Spleen (tissue), 11 donors: ENCODE measurements at regions not wholly inside any gene's neighbourhood (a gene's known extent, or its start where the extent isn't known, plus 50 kb on each side); places are given as distances from the start of the nearest gene placed in this dataset.

Experiments
- DNase-seq: peaks from one replicate; pipeline ENCODE4 v3.0.0-alpha.2; 2020
- H3K27ac ChIP-seq, 8 donors: fragments of 200-600 bp; sonication (generic) in 7 of 8; 1 replicate in 4 of 8; 2 replicates in 4 of 8; pipeline versions ENCODE4 v1.5.0 to v1.8.0; 2016 to 2021; ENCODE audit warnings: inconsistent platforms in 4 of 8, mild to moderate bottlenecking in 4 of 8, moderate library complexity in 1 of 8
- H3K27me3 ChIP-seq, 7 donors: fragments of 200-600 bp; sonication (generic) in 6 of 7; replicated peaks in 1 of 7; 1 replicate in 4 of 7; 2 replicates in 3 of 7; pipeline versions ENCODE4 v1.5.0 to v1.8.0; 2016 to 2021; ENCODE audit warnings: inconsistent platforms in 3 of 7, mild to moderate bottlenecking in 1 of 7
- H3K36me3 ChIP-seq, 6 donors: fragments of 200-600 bp; sonication (generic) in 5 of 6; 1 replicate in 4 of 6; 2 replicates in 2 of 6; pipeline versions ENCODE4 v1.5.0 to v1.8.0; 2016 to 2021; ENCODE audit warnings: inconsistent platforms in 2 of 6
- H3K4me1 ChIP-seq, 6 donors: fragments of 200-600 bp; sonication (generic) in 5 of 6; 1 replicate in 3 of 6; 2 replicates in 3 of 6; pipeline versions ENCODE4 v1.5.0 to v1.8.0; 2016 to 2021; ENCODE audit warnings: inconsistent platforms in 3 of 6
- H3K4me3 ChIP-seq, 8 donors: fragments of 200-600 bp; sonication (generic) in 7 of 8; 1 replicate in 4 of 8; 2 replicates in 4 of 8; pipeline versions ENCODE4 v1.5.0 to v1.8.0; 2016 to 2021; ENCODE audit warnings: inconsistent platforms in 4 of 8, mild to moderate bottlenecking in 4 of 8, moderate library complexity in 2 of 8
- H3K9me3 ChIP-seq, 8 donors: fragments of 200-600 bp; sonication (generic) in 7 of 8; 1 replicate in 4 of 8; 2 replicates in 4 of 8; pipeline versions ENCODE4 v1.5.0 to v1.8.0; 2016 to 2021; ENCODE audit warnings: inconsistent platforms in 4 of 8
- CTCF ChIP-seq, 11 experiments: fragments of 200-600 bp in 7 of 11; fragments of 450-650 bp in 4 of 11; sonication (generic) in 4 of 11; IDR thresholded peaks in 8 of 11; conservative IDR thresholded peaks in 3 of 11; 1 replicate in 7 of 11; 2 replicates in 4 of 11; pipeline versions ENCODE4 v1.4.0 to v1.8.0; 2016 to 2021; ENCODE audit warnings: antibody characterized with exemption in 11 of 11, inconsistent platforms in 4 of 11, mild to moderate bottlenecking in 1 of 11
- POLR2A ChIP-seq, 3 donors: fragments of 450-650 bp; IDR thresholded peaks; one replicate each; pipeline ENCODE4 v1.5.1; 2017; ENCODE audit warnings: antibody characterized with exemption in 3 of 3, mild to moderate bottlenecking in 1 of 3
- POLR2AphosphoS5 ChIP-seq, 3 donors: sonication (generic); formaldehyde crosslinking; IDR thresholded peaks; one replicate each; pipeline ENCODE4 v1.5.1; 2017; ENCODE audit warnings: antibody characterized with exemption in 3 of 3
- WGBS, 5 donors: extraction: QIAGEN DNeasy Blood & Tissue Kit in 3 of 5; methylation state at CpG; one replicate each; pipeline versions ENCODE4 v1.1.5 to v1.1.7; 2013 to 2018; 5-methylcytosine and 5-hydroxymethylcytosine counted together
- intact Hi-C: fragments of 100-400 bp; cut with DNase I; formaldehyde crosslinking; loops from one replicate; pipeline ENCODE4 v1.15.0; 2023; ENCODE audit warnings: low total_unique reads
- donor health status: healthy with polysubstance abuse.
- donor health status: DM: no; HTN: no; CAD: no; lungs with moderate emphysema.
- donor health status: DM: no; HTN: no; CAD: no.
- donor health status: Bipolar disorder and iron deficiency.
- donor health status: healthy.
- donor health status: DM: no; HTN: no; CAD: no.
- donor health status: DM: yes; HTN: yes; CAD: no.

- DNase-seq, result no peak
- Histone ChIP-seq H3K36me3 (no peaks in the 10 kb centered on the region), H3K4me3 (no peak overlapping the region), H3K27me3 (no peaks in the 10 kb centered on the region), H3K9me3 (peaks cover 0 to 15% (median 6%) of the 10 kb centered on the region in 8 donors), H3K4me1 (no peaks in the 10 kb centered on the region), H3K27ac (no peak overlapping the region)
- no peak for TF ChIP-seq POLR2AphosphoS5 (IDR thresholded peaks at IDR 0.05)
- no peak for TF ChIP-seq POLR2A (IDR thresholded peaks at IDR 0.05)
- no peak for TF ChIP-seq CTCF (IDR thresholded peaks at IDR 0.05 in 8 of 11, conservative IDR thresholded peaks at IDR 0.05 in 3 of 11)
- 54 to 80% (median 73%) methylated on average over 1 of the region's 1 CpG for WGBS, 5 donors
- intact Hi-C loops, result loop anchor here (5.0 kb wide), 1 partner anchor 792 kb away; no protein-coding TSS in a partner anchor
Measured at GRCh38 chr14:80055226-80055625, 156.1 kb downstream of the DIO2 start.

DNA sequence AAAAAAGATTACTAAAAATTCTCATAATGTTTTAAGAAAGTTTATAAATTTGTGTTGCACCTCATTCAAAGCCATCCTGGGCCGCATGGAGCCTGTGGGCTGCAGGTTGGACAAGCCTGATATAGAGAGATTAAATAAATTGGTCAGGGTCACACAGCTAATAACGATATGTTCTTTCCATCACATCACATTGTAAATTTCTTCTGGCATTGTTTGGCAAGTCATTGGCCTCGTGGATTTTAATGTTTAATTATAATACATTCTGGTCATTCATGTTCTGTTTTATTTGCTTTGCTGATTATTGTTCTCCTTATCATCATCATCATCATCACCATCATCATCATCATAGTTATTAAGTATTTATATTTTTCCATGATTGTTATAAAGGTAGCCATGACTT lies 157.3 kb downstream of the DIO2 start:
- no peak for DNase-seq
- Histone ChIP-seq H3K4me1 (no peaks in the 10 kb centered on the region), H3K9me3 (peaks cover 0 to 15% (median 6%) of the 10 kb centered on the region in 8 donors), H3K36me3 (no peaks in the 10 kb centered on the region), H3K4me3 (no peak overlapping the region), H3K27ac (no peak overlapping the region), H3K27me3 (no peaks in the 10 kb centered on the region)
- intact Hi-C loops, result no loop called here
- 75 to 85% (median 83%) methylated on average over 3 of the region's 3 CpGs for WGBS, 5 donors
- TF ChIP-seq POLR2AphosphoS5 (IDR thresholded peaks at IDR 0.05) (no peak), POLR2A (IDR thresholded peaks at IDR 0.05) (no peak), CTCF (IDR thresholded peaks at IDR 0.05 in 8 of 11, conservative IDR thresholded peaks at IDR 0.05 in 3 of 11) (no peak)

GRCh38 chr14:80049055-80049454 lies 162.2 kb downstream of the DIO2 start:
- Histone ChIP-seq H3K36me3 (no peaks in the 10 kb centered on the region), H3K9me3 (peaks cover 0 to 17% (median 10%) of the 10 kb centered on the region in 8 donors), H3K4me1 (no peaks in the 10 kb centered on the region), H3K4me3 (no peak overlapping the region), H3K27me3 (no peaks in the 10 kb centered on the region), H3K27ac (no peak overlapping the region)
- no peak for DNase-seq
- intact Hi-C loops, result no loop called here
- 73 to 90% (median 86%) methylated on average over 2 of the region's 2 CpGs for WGBS, 5 donors
- TF ChIP-seq POLR2AphosphoS5 (IDR thresholded peaks at IDR 0.05) (no peak), CTCF (IDR thresholded peaks at IDR 0.05 in 8 of 11, conservative IDR thresholded peaks at IDR 0.05 in 3 of 11) (no peak), POLR2A (IDR thresholded peaks at IDR 0.05) (no peak)

GRCh38 chr14:80047761-80048160 lies 163.5 kb downstream of the DIO2 start:
- Histone ChIP-seq H3K4me1 (no peaks in the 10 kb centered on the region), H3K27me3 (no peaks in the 10 kb centered on the region), H3K4me3 (no peak overlapping the region), H3K27ac (no peak overlapping the region), H3K9me3 (peaks cover 0 to 24% (median 10%) of the 10 kb centered on the region in 8 donors), H3K36me3 (no peaks in the 10 kb centered on the region)
- WGBS, 5 donors, result 59 to 76% (median 65%) methylated on average over 3 of the region's 3 CpGs
- DNase-seq, result no peak
- TF ChIP-seq POLR2A (IDR thresholded peaks at IDR 0.05) (no peak), POLR2AphosphoS5 (IDR thresholded peaks at IDR 0.05) (no peak), CTCF (IDR thresholded peaks at IDR 0.05 in 8 of 11, conservative IDR thresholded peaks at IDR 0.05 in 3 of 11) (no peak)
- intact Hi-C loops, result no loop called here
